Stomach (tissue), 8 donors: ENCODE measurements at regions not wholly inside any gene's neighbourhood (a gene's known extent, or its start where the extent isn't known, plus 50 kb on each side); places are given as distances from the start of the nearest gene placed in this dataset.

ENCODE experiments used
- DNase-seq, 2 donors: peaks; one replicate each; pipeline versions ENCODE4 v3.0.0 to v3.0.0-alpha.2; 2013 to 2019
- H3K27ac ChIP-seq, 5 donors: fragments of 200-600 bp in 4 of 5; sonication (generic) in 4 of 5; one replicate each; pipeline ENCODE4 v1.5.1; 2013 to 2019; ENCODE audit warnings: mild to moderate bottlenecking in 1 of 5, moderate library complexity in 1 of 5
- H3K27me3 ChIP-seq, 3 donors: fragments of 200-600 bp; sonication (generic); one replicate each; pipeline ENCODE4 v1.5.1; 2017 to 2019; ENCODE audit warnings: mixed run types in 1 of 3
- H3K36me3 ChIP-seq, 4 donors: fragments of 200-600 bp; sonication (generic); 1 replicate in 3 of 4; 2 replicates in 1 of 4; pipeline ENCODE4 v1.5.1; 2016 to 2019
- H3K4me1 ChIP-seq, 4 donors: fragments of 200-600 bp; sonication (generic); one replicate each; pipeline ENCODE4 v1.5.1; 2016 to 2019
- H3K4me3 ChIP-seq, 4 donors: fragments of 200-600 bp; sonication (generic) in 3 of 4; one replicate each; pipeline ENCODE4 v1.5.1; 2016 to 2019; ENCODE audit warnings: mild to moderate bottlenecking in 1 of 4
- H3K9me3 ChIP-seq, 4 donors: fragments of 200-600 bp; sonication (generic); one replicate each; pipeline ENCODE4 v1.5.1; 2016 to 2019
- CTCF ChIP-seq, 7 experiments: fragments of 450-650 bp in 4 of 7; fragments of 200-600 bp in 3 of 7; sonication (generic) in 3 of 7; IDR thresholded peaks; one replicate each; pipeline ENCODE4 v1.5.1; 2016 to 2019; ENCODE audit warnings: antibody characterized with exemption in 7 of 7, control low read depth in 2 of 7, mild to moderate bottlenecking in 1 of 7
- EP300 ChIP-seq: sonication (generic); formaldehyde crosslinking; IDR thresholded peaks from one replicate; pipeline ENCODE4 v1.6.1; 2017; ENCODE audit warnings: antibody characterized with exemption
- POLR2A ChIP-seq, 4 donors: fragments of 450-650 bp; IDR thresholded peaks; one replicate each; pipeline ENCODE4 v1.6.1; 2016; ENCODE audit warnings: antibody characterized with exemption in 4 of 4, control low read depth in 2 of 4, mild to moderate bottlenecking in 1 of 4, moderate library complexity in 1 of 4
- POLR2AphosphoS5 ChIP-seq, 3 donors: sonication (generic); formaldehyde crosslinking; IDR thresholded peaks; one replicate each; pipeline ENCODE4 v1.6.1; 2016; ENCODE audit warnings: antibody characterized with exemption in 3 of 3
- WGBS, 5 donors: extraction: QIAGEN DNeasy Blood & Tissue Kit in 3 of 5; methylation state at CpG; one replicate each; pipeline versions ENCODE4 v1.1.5 to v1.1.7; 2013 to 2018; 5-methylcytosine and 5-hydroxymethylcytosine counted together
- intact Hi-C: fragments of 100-400 bp; cut with DNase I; formaldehyde crosslinking; loops from one replicate; pipeline ENCODE4 v1.15.1; 2023; ENCODE audit warnings: low total_unique reads
- donor health status: healthy with polysubstance abuse.
- donor health status: Bipolar disorder and iron deficiency.
- donor health status: healthy.

- Histone ChIP-seq H3K36me3 (no peaks in the 10 kb centered on the region), H3K4me1 (no peaks in the 10 kb centered on the region), H3K27me3 (no peaks in the 10 kb centered on the region), H3K9me3 (no peaks in the 10 kb centered on the region), H3K4me3 (no peak overlapping the region), H3K27ac (no peak overlapping the region)
- TF ChIP-seq EP300 (no peak), POLR2A (IDR thresholded peaks at IDR 0.05) (no peak), CTCF (IDR thresholded peaks at IDR 0.05) (no peak), POLR2AphosphoS5 (IDR thresholded peaks at IDR 0.05) (no peak)
- intact Hi-C loops: no loop called here
- WGBS, 5 donors: 53 to 69% (median 57%) methylated on average over 2 of the region's 2 CpGs
- DNase-seq: no peak
Measured at GRCh38 chr9:27800692-27801370, 227.6 kb upstream of the C9orf72 start.

GRCh38 chr9:27801545-27801944, 228.3 kb upstream of the C9orf72 start:
- WGBS, 5 donors: 66 to 82% (median 70%) methylated on average over 6 of the region's 6 CpGs
- H3K36me3 ChIP-seq: no peaks in the 10 kb centered on the region

GRCh38 chr9:27802418-27802817, 229.1 kb upstream of the C9orf72 start:
- H3K9me3 ChIP-seq: no peaks in the 10 kb centered on the region
- DNase-seq: no peak
- no peaks in the 10 kb centered on the region for H3K27me3 ChIP-seq
- no peak overlapping the region for H3K27ac ChIP-seq
- TF ChIP-seq CTCF (IDR thresholded peaks at IDR 0.05): no peak
- no peak for TF ChIP-seq POLR2AphosphoS5 (IDR thresholded peaks at IDR 0.05)
- TF ChIP-seq EP300: no peak
- no peak for TF ChIP-seq POLR2A (IDR thresholded peaks at IDR 0.05)
- no peaks in the 10 kb centered on the region for H3K36me3 ChIP-seq
- WGBS, 5 donors: 88 to 93% (median 90%) methylated on average over 3 of the region's 3 CpGs
- H3K4me1 ChIP-seq: no peaks in the 10 kb centered on the region
- intact Hi-C loops: no loop called here
- no peak overlapping the region for H3K4me3 ChIP-seq

More at GRCh38 chr9:27801545-27801944, 228.3 kb upstream of the C9orf72 start:
- no peaks in the 10 kb centered on the region for H3K4me1 ChIP-seq
- DNase-seq: no peak
- no peak overlapping the region for H3K4me3 ChIP-seq
- no peaks in the 10 kb centered on the region for H3K27me3 ChIP-seq
- no peaks in the 10 kb centered on the region for H3K9me3 ChIP-seq
- no peak overlapping the region for H3K27ac ChIP-seq
- TF ChIP-seq POLR2AphosphoS5 (IDR thresholded peaks at IDR 0.05) (no peak), EP300 (no peak)
- intact Hi-C loops: no loop called here

GRCh38 chr9:27808864-27809263, 235.6 kb upstream of the C9orf72 start:
- Histone ChIP-seq H3K4me3 (no peak overlapping the region), H3K27ac (no peak overlapping the region), H3K36me3 (no peaks in the 10 kb centered on the region), H3K27me3 (no peaks in the 10 kb centered on the region), H3K9me3 (no peaks in the 10 kb centered on the region), H3K4me1 (no peaks in the 10 kb centered on the region)
- no peak for DNase-seq
- intact Hi-C loops: no loop called here
- WGBS, 5 donors: 73 to 82% (median 81%) methylated on average over 4 of the region's 4 CpGs
- TF ChIP-seq POLR2A (IDR thresholded peaks at IDR 0.05) (no peak), EP300 (no peak), CTCF (IDR thresholded peaks at IDR 0.05) (no peak), POLR2AphosphoS5 (IDR thresholded peaks at IDR 0.05) (no peak)

- Histone ChIP-seq H3K4me3 (no peak overlapping the region), H3K9me3 (no peaks in the 10 kb centered on the region), H3K27ac (no peak overlapping the region), H3K36me3 (no peaks in the 10 kb centered on the region), H3K27me3 (no peaks in the 10 kb centered on the region), H3K4me1 (no peaks in the 10 kb centered on the region)
- DNase-seq: no peak
- WGBS, 5 donors: 72 to 81% (median 78%) methylated on average over 3 of the region's 3 CpGs
- TF ChIP-seq POLR2A (IDR thresholded peaks at IDR 0.05) (no peak), EP300 (no peak), POLR2AphosphoS5 (IDR thresholded peaks at IDR 0.05) (no peak), CTCF (IDR thresholded peaks at IDR 0.05) (no peak)
- intact Hi-C loops: no loop called here
Measured at GRCh38 chr9:27817747-27818146, 244.5 kb upstream of the C9orf72 start.
